Keratinocyte (primary cell): ENCODE measurements at regions not wholly inside any gene's neighbourhood (a gene's known extent, or its start where the extent isn't known, plus 50 kb on each side); places are given as distances from the start of the nearest gene placed in this dataset.

Source experiments
- DNase-seq: peaks from one replicate; pipeline ENCODE4 v3.0.0-alpha.2; 2011; ENCODE audit warnings: low read depth, missing footprints, low spot score
- FAIRE-seq: peaks from 2 replicates; lab custom pipeline; 2011; peaks lifted over from hg19 to GRCh38; lab: Jason Lieb, UNC
- H2AFZ ChIP-seq: 2 replicates; pipeline ENCODE4 v1.6.0; 2012; ENCODE audit warnings: low read length, control low read depth, inconsistent platforms; ENCODE audit not compliant: control insufficient read depth
- H3K27ac ChIP-seq: 2 replicates; pipeline ENCODE4 v1.5.1; 2011; ENCODE audit warnings: low read length; ENCODE audit not compliant: control insufficient read depth, insufficient read depth
- H3K27me3 ChIP-seq: 3 replicates; pipeline ENCODE4 v1.6.0; 2011; ENCODE audit warnings: low read length; ENCODE audit not compliant: control insufficient read depth, insufficient read depth; ENCODE audit errors: extremely low read depth
- H3K36me3 ChIP-seq, 2 experiments: 2 replicates in 1 of 2; 3 replicates in 1 of 2; pipeline ENCODE4 v1.5.1; 2011; ENCODE audit warnings: low read length in 2 of 2, mild to moderate bottlenecking in 1 of 2; ENCODE audit not compliant: control insufficient read depth in 2 of 2, insufficient read depth in 2 of 2; ENCODE audit errors: extremely low read depth in 1 of 2
- H3K4me1 ChIP-seq: 3 replicates; pipeline ENCODE4 v1.5.1; 2011; ENCODE audit warnings: low read length; ENCODE audit not compliant: control insufficient read depth, insufficient read depth; ENCODE audit errors: extremely low read depth
- H3K4me2 ChIP-seq: 3 replicates; pipeline ENCODE4 v1.6.0; 2011; ENCODE audit warnings: low read depth, low read length; ENCODE audit not compliant: control insufficient read depth, insufficient read depth; ENCODE audit errors: extremely low read depth
- H3K4me3 ChIP-seq, 3 experiments: fragments of 200-600 bp in 1 of 3; sonication (generic) in 1 of 3; 2 replicates in 2 of 3; 3 replicates in 1 of 3; pipeline ENCODE4 v1.5.1; 2011 to 2016; ENCODE audit warnings: low read length in 3 of 3, mild to moderate bottlenecking in 3 of 3, control low read depth in 2 of 3, inconsistent platforms in 1 of 3, low read depth in 1 of 3, mixed read lengths in 1 of 3, mixed run types in 1 of 3, moderate library complexity in 1 of 3; ENCODE audit not compliant: control insufficient read depth in 2 of 3, insufficient read depth in 2 of 3; ENCODE audit errors: extremely low read depth in 1 of 3
- H3K79me2 ChIP-seq: 2 replicates; pipeline ENCODE4 v1.6.0; 2012; ENCODE audit warnings: low read length; ENCODE audit not compliant: control insufficient read depth, insufficient read depth
- H3K9ac ChIP-seq: 3 replicates; pipeline ENCODE4 v1.6.0; 2011; ENCODE audit warnings: low read length; ENCODE audit not compliant: control insufficient read depth, insufficient read depth; ENCODE audit errors: extremely low read depth
- H3K9me1 ChIP-seq: 3 replicates; pipeline ENCODE4 v1.6.0; 2011; ENCODE audit warnings: low read length; ENCODE audit not compliant: control insufficient read depth, insufficient read depth; ENCODE audit errors: extremely low read depth
- H3K9me3 ChIP-seq: 2 replicates; pipeline ENCODE4 v1.5.1; 2012; ENCODE audit warnings: low read depth, low read length; ENCODE audit not compliant: control insufficient read depth
- H4K20me1 ChIP-seq: 3 replicates; pipeline ENCODE4 v1.6.0; 2011; ENCODE audit warnings: low read length; ENCODE audit not compliant: control insufficient read depth, insufficient read depth; ENCODE audit errors: extremely low read depth
- CTCF ChIP-seq, 3 experiments: IDR thresholded peaks in 1 of 3; conservative IDR thresholded peaks in 1 of 3; optimal IDR thresholded peaks in 1 of 3; 2 replicates in 2 of 3; 3 replicates in 1 of 3; pipeline versions ENCODE3 to v1.5.1; 2011; ENCODE audit warnings: low read length in 3 of 3, mild to moderate bottlenecking in 3 of 3, moderate library complexity in 2 of 3, control low read depth in 1 of 3, inconsistent platforms in 1 of 3; ENCODE audit not compliant: insufficient read depth in 2 of 3; ENCODE audit errors: extremely low read depth in 1 of 3
- EZH2 ChIP-seq: IDR thresholded peaks from one replicate; pipeline ENCODE4 v1.6.1; 2012; ENCODE audit warnings: inconsistent platforms, mild to moderate bottlenecking, low read length, moderate library complexity
- dilution Hi-C: fragments of 300-500 bp; cut with MboI; formaldehyde crosslinking; loops from one replicate; pipeline ENCODE4 v1.7.0; 2020; ENCODE audit warnings: low sequenced_read_pairs; ENCODE audit not compliant: extremely low pct_ligation_motif_present

GRCh38 chr1:22297999-22298398 lies 153.7 kb upstream of the ZBTB40 start:
- Histone ChIP-seq H2AFZ (no peak overlapping the region), H3K9me3 (no peaks in the 10 kb centered on the region), H3K9me1 (no peaks in the 10 kb centered on the region), H3K4me2 (no peak overlapping the region), H3K36me3 (no peaks in the 10 kb centered on the region), H3K27me3 (peaks cover 14% of the 10 kb centered on the region), H3K9ac (no peak overlapping the region), H3K4me3 (no peak overlapping the region), H3K79me2 (no peaks in the 10 kb centered on the region), H3K27ac (no peak overlapping the region), H3K4me1 (no peaks in the 10 kb centered on the region), H4K20me1 (no peaks in the 10 kb centered on the region)
- FAIRE-seq (no peak), DNase-seq (no peak)
- dilution Hi-C loops: no loop called here
- TF ChIP-seq EZH2: no peak
- TF ChIP-seq CTCF (optimal IDR thresholded peaks at IDR 0.05 in 1 of 3, IDR thresholded peaks at IDR 0.05 in 1 of 3, conservative IDR thresholded peaks at IDR 0.05 in 1 of 3; ENCODE audit: extremely low read depth in 1 of 3, insufficient read depth in 2 of 3, low read length in 3 of 3): no peak

GRCh38 chr1:22303816-22304215 lies 147.8 kb upstream of the ZBTB40 start:
- H3K4me3 ChIP-seq: no peak overlapping the region
- no peaks in the 10 kb centered on the region for H4K20me1 ChIP-seq
- DNase-seq (no peak), FAIRE-seq (no peak)
- H3K79me2 ChIP-seq: no peaks in the 10 kb centered on the region
- H3K9me3 ChIP-seq: no peaks in the 10 kb centered on the region
- no peaks in the 10 kb centered on the region for H3K27me3 ChIP-seq
- dilution Hi-C loops: no loop called here
- no peaks in the 10 kb centered on the region for H3K4me1 ChIP-seq
- H3K36me3 ChIP-seq: no peaks in the 10 kb centered on the region
- TF ChIP-seq CTCF (optimal IDR thresholded peaks at IDR 0.05 in 1 of 3, IDR thresholded peaks at IDR 0.05 in 1 of 3, conservative IDR thresholded peaks at IDR 0.05 in 1 of 3; ENCODE audit: extremely low read depth in 1 of 3, insufficient read depth in 2 of 3, low read length in 3 of 3) (no peak), EZH2 (no peak)
- no peaks in the 10 kb centered on the region for H3K9me1 ChIP-seq
- H3K4me2 ChIP-seq: no peak overlapping the region
- H3K9ac ChIP-seq: no peak overlapping the region
- no peak overlapping the region for H2AFZ ChIP-seq
- H3K27ac ChIP-seq: no peak overlapping the region
